ENCODE measurements at regions not wholly inside any gene's neighbourhood (a gene's known extent, or its start where the extent isn't known, plus 50 kb on each side); places are given as distances from the start of the nearest gene placed in this dataset.

- TF ChIP-seq, protein P1, sequence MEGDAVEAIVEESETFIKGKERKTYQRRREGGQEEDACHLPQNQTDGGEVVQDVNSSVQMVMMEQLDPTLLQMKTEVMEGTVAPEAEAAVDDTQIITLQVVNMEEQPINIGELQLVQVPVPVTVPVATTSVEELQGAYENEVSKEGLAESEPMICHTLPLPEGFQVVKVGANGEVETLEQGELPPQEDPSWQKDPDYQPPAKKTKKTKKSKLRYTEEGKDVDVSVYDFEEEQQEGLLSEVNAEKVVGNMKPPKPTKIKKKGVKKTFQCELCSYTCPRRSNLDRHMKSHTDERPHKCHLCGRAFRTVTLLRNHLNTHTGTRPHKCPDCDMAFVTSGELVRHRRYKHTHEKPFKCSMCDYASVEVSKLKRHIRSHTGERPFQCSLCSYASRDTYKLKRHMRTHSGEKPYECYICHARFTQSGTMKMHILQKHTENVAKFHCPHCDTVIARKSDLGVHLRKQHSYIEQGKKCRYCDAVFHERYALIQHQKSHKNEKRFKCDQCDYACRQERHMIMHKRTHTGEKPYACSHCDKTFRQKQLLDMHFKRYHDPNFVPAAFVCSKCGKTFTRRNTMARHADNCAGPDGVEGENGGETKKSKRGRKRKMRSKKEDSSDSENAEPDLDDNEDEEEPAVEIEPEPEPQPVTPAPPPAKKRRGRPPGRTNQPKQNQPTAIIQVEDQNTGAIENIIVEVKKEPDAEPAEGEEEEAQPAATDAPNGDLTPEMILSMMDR (IDR thresholded peaks at IDR 0.05; ENCODE audit: borderline replicate concordance, extremely low read depth, low read length, poor library complexity, severe bottlenecking) = no peak
- TF ChIP-seq EZH2 (IDR thresholded peaks at IDR 0.05; ENCODE audit: borderline replicate concordance, low read depth, low read length, severe bottlenecking) = no peak
Measured at GRCh38 chr10:44206127-44206818, 178.6 kb downstream of the CXCL12 start.
